GM12864 (cell line): ENCODE measurements at regions not wholly inside any gene's neighbourhood (a gene's known extent, or its start where the extent isn't known, plus 50 kb on each side); places are given as distances from the start of the nearest gene placed in this dataset.

ENCODE experiments used
- DNase-seq: peaks from one replicate; pipeline ENCODE4 v3.0.0-alpha.2; 2011; ENCODE audit warnings: low read depth
- H3K4me3 ChIP-seq: 2 replicates; pipeline ENCODE4 v1.5.1; 2011; ENCODE audit warnings: mild to moderate bottlenecking, low read depth, low read length, control low read depth
- CTCF ChIP-seq: IDR thresholded peaks from 2 replicates; pipeline ENCODE4 v1.5.1; 2011; ENCODE audit warnings: low read depth, mild to moderate bottlenecking, moderate library complexity, low read length, control low read depth, inconsistent platforms; ENCODE audit errors: missing control alignments

DNA sequence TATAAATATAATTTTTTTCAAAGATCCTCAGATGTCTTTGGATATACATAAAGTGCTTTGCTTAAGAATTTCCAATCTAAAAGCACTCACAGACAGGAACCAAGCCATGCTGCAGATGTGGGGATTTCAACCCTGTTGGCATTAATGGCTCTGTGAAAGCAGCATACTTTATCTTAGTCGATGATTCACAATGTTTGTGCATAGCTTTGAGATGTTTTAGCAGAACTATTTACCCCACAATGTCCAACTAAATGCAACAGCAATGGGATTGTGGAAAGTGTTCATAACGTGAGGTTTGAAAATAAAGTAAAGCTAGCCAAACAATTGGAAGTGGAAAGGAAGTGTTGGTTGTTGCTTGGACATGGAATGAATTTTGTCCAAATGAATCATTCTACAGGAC lies 371.4 kb downstream of the SOX2 start:
- no peak for TF ChIP-seq CTCF
- no peak for DNase-seq
- H3K4me3 ChIP-seq: no peak overlapping the region

- no peak for TF ChIP-seq CTCF
- no peak overlapping the region for H3K4me3 ChIP-seq
- no peak for DNase-seq
Observed at GRCh38 chr3:182092662-182093262, 381.0 kb downstream of the SOX2 start.

DNA sequence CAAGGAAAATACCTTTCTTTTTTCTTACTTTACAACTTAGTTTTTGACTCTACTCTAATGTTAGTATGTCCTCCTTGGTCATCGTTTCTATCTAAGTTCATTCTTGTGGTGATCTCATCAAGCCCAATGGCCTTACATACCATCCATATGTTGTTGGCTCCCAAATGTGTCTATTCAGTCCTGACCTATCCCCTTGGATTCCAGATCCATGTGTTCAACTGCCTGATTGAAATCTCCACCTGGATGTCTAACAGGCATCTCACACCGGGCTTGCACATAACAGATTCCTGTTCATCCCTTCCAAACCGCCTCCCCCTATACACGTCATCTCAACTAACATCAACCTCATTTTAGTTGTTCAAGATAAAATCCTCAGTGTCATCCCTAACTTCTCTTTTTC lies 382.6 kb downstream of the SOX2 start:
- no peak for TF ChIP-seq CTCF
- H3K4me3 ChIP-seq: no peak overlapping the region
- no peak for DNase-seq

- no peak for TF ChIP-seq CTCF
- no peak overlapping the region for H3K4me3 ChIP-seq
- DNase-seq: no peak
Observed at GRCh38 chr3:182104881-182105280, 393.2 kb downstream of the SOX2 start.

DNA sequence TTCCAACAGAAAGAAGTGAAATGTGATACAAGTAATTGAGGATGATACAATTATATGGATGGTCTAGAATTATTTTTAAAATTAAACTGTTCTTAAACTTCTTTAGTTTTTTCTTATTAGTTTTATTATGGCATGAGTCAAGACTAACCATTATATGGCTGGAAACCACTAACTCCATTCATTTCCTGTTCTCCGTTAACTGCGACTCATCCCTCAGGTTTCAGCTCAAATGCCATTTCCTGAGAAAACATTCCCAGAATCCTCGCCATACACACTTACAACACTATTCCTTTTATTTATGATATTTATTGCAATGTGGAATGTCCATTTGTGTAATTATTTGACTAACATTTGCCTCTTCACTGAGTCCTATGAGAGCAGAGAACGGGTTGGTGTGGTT lies 394.1 kb downstream of the SOX2 start:
- H3K4me3 ChIP-seq: no peak overlapping the region
- no peak for TF ChIP-seq CTCF
- no peak for DNase-seq

- H3K4me3 ChIP-seq: no peak overlapping the region
- no peak for TF ChIP-seq CTCF
- no peak for DNase-seq
Observed at GRCh38 chr3:182108371-182108770, 396.6 kb downstream of the SOX2 start.

GRCh38 chr3:182111967-182112366 lies 400.2 kb downstream of the SOX2 start:
- no peak for TF ChIP-seq CTCF
- H3K4me3 ChIP-seq: no peak overlapping the region
- DNase-seq: no peak
